ENCODE measurements at regions not wholly inside any gene's neighbourhood (a gene's known extent, or its start where the extent isn't known, plus 50 kb on each side); places are given as distances from the start of the nearest gene placed in this dataset.

- Mint-ChIP-seq H3K36me3 (ENCODE audit: unreplicated experiment) (peaks cover 6% of the 10 kb centered on the region), H3K9me3 (ENCODE audit: unreplicated experiment) (peaks cover 15% of the 10 kb centered on the region), H3K27ac (ENCODE audit: unreplicated experiment) (no peak overlapping the region), H3K27me3 (ENCODE audit: unreplicated experiment) (no peaks in the 10 kb centered on the region), H3K4me3 (ENCODE audit: unreplicated experiment) (no peak overlapping the region), H3K4me1 (ENCODE audit: unreplicated experiment) (peaks cover 25% of the 10 kb centered on the region)
- no peak for TF ChIP-seq CTCF (IDR thresholded peaks at IDR 0.05)
- DNase-seq (ENCODE audit: extremely low spot score, unreplicated experiment) = no peak
Observed at GRCh38 chr5:90171466-90171865, 238.1 kb downstream of the CETN3 start.

- Mint-ChIP-seq H3K4me3 (ENCODE audit: unreplicated experiment) (no peak overlapping the region), H3K27ac (ENCODE audit: unreplicated experiment) (peak overlapping the region; percentile 81), H3K9me3 (ENCODE audit: unreplicated experiment) (peaks cover 3% of the 10 kb centered on the region), H3K36me3 (ENCODE audit: unreplicated experiment) (no peaks in the 10 kb centered on the region), H3K4me1 (ENCODE audit: unreplicated experiment) (peaks cover 25% of the 10 kb centered on the region), H3K27me3 (ENCODE audit: unreplicated experiment) (no peaks in the 10 kb centered on the region)
- no peak for DNase-seq (ENCODE audit: extremely low spot score, unreplicated experiment)
- no peak for TF ChIP-seq CTCF (IDR thresholded peaks at IDR 0.05)
Observed at GRCh38 chr5:90170261-90170660, 239.3 kb downstream of the CETN3 start.

- H3K27me3 Mint-ChIP-seq (ENCODE audit: unreplicated experiment) = no peaks in the 10 kb centered on the region
- H3K9me3 Mint-ChIP-seq (ENCODE audit: unreplicated experiment) = no peaks in the 10 kb centered on the region
- H3K27ac Mint-ChIP-seq (ENCODE audit: unreplicated experiment) = peak overlapping the region; percentile 81
- no peak for TF ChIP-seq CTCF (IDR thresholded peaks at IDR 0.05)
- DNase-seq (ENCODE audit: extremely low spot score, unreplicated experiment) = no peak
- no peaks in the 10 kb centered on the region for H3K36me3 Mint-ChIP-seq (ENCODE audit: unreplicated experiment)
- peaks cover 25% of the 10 kb centered on the region for H3K4me1 Mint-ChIP-seq (ENCODE audit: unreplicated experiment)
- H3K4me3 Mint-ChIP-seq (ENCODE audit: unreplicated experiment) = no peak overlapping the region
Observed at GRCh38 chr5:90169078-90169477, 240.5 kb downstream of the CETN3 start.

- Mint-ChIP-seq H3K4me1 (ENCODE audit: unreplicated experiment) (peaks cover 25% of the 10 kb centered on the region), H3K27ac (ENCODE audit: unreplicated experiment) (no peak overlapping the region), H3K27me3 (ENCODE audit: unreplicated experiment) (no peaks in the 10 kb centered on the region), H3K9me3 (ENCODE audit: unreplicated experiment) (no peaks in the 10 kb centered on the region), H3K36me3 (ENCODE audit: unreplicated experiment) (no peaks in the 10 kb centered on the region), H3K4me3 (ENCODE audit: unreplicated experiment) (no peak overlapping the region)
- no peak for DNase-seq (ENCODE audit: extremely low spot score, unreplicated experiment)
- TF ChIP-seq CTCF (IDR thresholded peaks at IDR 0.05) = no peak
Observed at GRCh38 chr5:90168399-90168798, 241.2 kb downstream of the CETN3 start.

- no peaks in the 10 kb centered on the region for H3K27me3 Mint-ChIP-seq (ENCODE audit: unreplicated experiment)
- no peak for DNase-seq (ENCODE audit: extremely low spot score, unreplicated experiment)
- H3K4me1 Mint-ChIP-seq (ENCODE audit: unreplicated experiment) = peaks cover 27% of the 10 kb centered on the region
- H3K4me3 Mint-ChIP-seq (ENCODE audit: unreplicated experiment) = no peak overlapping the region
- no peak for TF ChIP-seq CTCF (IDR thresholded peaks at IDR 0.05)
- H3K9me3 Mint-ChIP-seq (ENCODE audit: unreplicated experiment) = no peaks in the 10 kb centered on the region
- no peaks in the 10 kb centered on the region for H3K36me3 Mint-ChIP-seq (ENCODE audit: unreplicated experiment)
- H3K27ac Mint-ChIP-seq (ENCODE audit: unreplicated experiment) = no peak overlapping the region
Observed at GRCh38 chr5:90166816-90167215, 242.7 kb downstream of the CETN3 start.
